HFFc6 (cell line): ENCODE measurements at regions not wholly inside any gene's neighbourhood (a gene's known extent, or its start where the extent isn't known, plus 50 kb on each side); places are given as distances from the start of the nearest gene placed in this dataset.

ENCODE experiments used
- DNase-seq: peaks from one replicate; pipeline ENCODE4 v3.0.0-alpha.2; 2018
- H3K27ac Mint-ChIP-seq: 2 replicates; pipeline ENCODE4 v1.8.0; 2020; ENCODE audit warnings: mild to moderate bottlenecking, mixed read lengths
- H3K27me3 Mint-ChIP-seq: 2 replicates; pipeline ENCODE4 v1.8.0; 2021; ENCODE audit warnings: mild to moderate bottlenecking, moderate library complexity, mixed read lengths; ENCODE audit not compliant: insufficient read depth
- H3K36me3 Mint-ChIP-seq: 2 replicates; pipeline ENCODE4 v1.8.0; 2021; ENCODE audit warnings: low read depth, mixed read lengths
- H3K4me1 Mint-ChIP-seq: 2 replicates; pipeline ENCODE4 v1.8.0; 2020; ENCODE audit warnings: low read depth, mixed read lengths
- H3K4me3 Mint-ChIP-seq: 2 replicates; pipeline ENCODE4 v1.8.0; 2020; ENCODE audit warnings: mild to moderate bottlenecking, moderate library complexity, mixed read lengths
- H3K9me3 Mint-ChIP-seq: 2 replicates; pipeline ENCODE4 v1.8.0; 2020; ENCODE audit warnings: mild to moderate bottlenecking, mixed read lengths
- TF ChIP-seq, protein P1 (sequence below): fragments of 200-600 bp; sonication (generic); IDR thresholded peaks from 2 replicates; pipeline ENCODE4 v1.5.0; 2021; ENCODE audit warnings: antibody characterized with exemption, mild to moderate bottlenecking

DNA sequence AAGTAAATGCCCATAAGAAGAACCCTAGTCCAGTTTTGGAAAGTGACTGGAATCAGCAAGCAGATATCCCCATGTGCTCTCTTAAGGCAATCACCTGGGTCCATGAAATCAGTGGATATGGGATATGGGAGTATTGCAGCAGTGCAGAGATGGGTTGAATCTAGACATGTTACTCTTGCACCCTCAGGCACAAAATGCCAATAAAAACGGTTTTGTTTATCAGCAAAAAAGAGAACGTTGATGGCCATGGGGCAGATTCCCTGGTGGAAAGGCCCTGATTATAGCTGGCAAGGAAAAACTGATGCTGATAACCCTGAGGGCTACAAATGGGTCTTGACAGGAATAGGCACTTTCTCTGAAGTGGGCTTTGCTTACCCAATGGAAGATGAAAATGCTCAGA, 380.2 kb upstream of the SEMA6D start:
- DNase-seq = no peak
- Mint-ChIP-seq H3K9me3 (no peaks in the 10 kb centered on the region), H3K4me3 (no peak overlapping the region), H3K4me1 (peaks cover 26% of the 10 kb centered on the region), H3K36me3 (no peaks in the 10 kb centered on the region), H3K27me3 (peaks cover 8% of the 10 kb centered on the region; the same call in 1 of the 2 replicates), H3K27ac (no peak overlapping the region)
- TF ChIP-seq, protein P1, sequence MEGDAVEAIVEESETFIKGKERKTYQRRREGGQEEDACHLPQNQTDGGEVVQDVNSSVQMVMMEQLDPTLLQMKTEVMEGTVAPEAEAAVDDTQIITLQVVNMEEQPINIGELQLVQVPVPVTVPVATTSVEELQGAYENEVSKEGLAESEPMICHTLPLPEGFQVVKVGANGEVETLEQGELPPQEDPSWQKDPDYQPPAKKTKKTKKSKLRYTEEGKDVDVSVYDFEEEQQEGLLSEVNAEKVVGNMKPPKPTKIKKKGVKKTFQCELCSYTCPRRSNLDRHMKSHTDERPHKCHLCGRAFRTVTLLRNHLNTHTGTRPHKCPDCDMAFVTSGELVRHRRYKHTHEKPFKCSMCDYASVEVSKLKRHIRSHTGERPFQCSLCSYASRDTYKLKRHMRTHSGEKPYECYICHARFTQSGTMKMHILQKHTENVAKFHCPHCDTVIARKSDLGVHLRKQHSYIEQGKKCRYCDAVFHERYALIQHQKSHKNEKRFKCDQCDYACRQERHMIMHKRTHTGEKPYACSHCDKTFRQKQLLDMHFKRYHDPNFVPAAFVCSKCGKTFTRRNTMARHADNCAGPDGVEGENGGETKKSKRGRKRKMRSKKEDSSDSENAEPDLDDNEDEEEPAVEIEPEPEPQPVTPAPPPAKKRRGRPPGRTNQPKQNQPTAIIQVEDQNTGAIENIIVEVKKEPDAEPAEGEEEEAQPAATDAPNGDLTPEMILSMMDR = no peak

GRCh38 chr15:47337836-47338235, 379.5 kb upstream of the SEMA6D start:
- Mint-ChIP-seq H3K4me3 (no peak overlapping the region), H3K9me3 (no peaks in the 10 kb centered on the region), H3K27ac (no peak overlapping the region), H3K27me3 (peaks cover 8% of the 10 kb centered on the region; the same call in 1 of the 2 replicates), H3K4me1 (peaks cover 19% of the 10 kb centered on the region), H3K36me3 (no peaks in the 10 kb centered on the region)
- TF ChIP-seq, protein P1 = no peak
- no peak for DNase-seq

- TF ChIP-seq, protein P1 = no peak
- no peak overlapping the region for H3K27ac Mint-ChIP-seq
- H3K9me3 Mint-ChIP-seq = no peaks in the 10 kb centered on the region
- H3K27me3 Mint-ChIP-seq = peaks cover 8% of the 10 kb centered on the region; the same call in 1 of the 2 replicates
- H3K4me1 Mint-ChIP-seq = peaks cover 12% of the 10 kb centered on the region
- no peak for DNase-seq
- no peaks in the 10 kb centered on the region for H3K36me3 Mint-ChIP-seq
- H3K4me3 Mint-ChIP-seq = no peak overlapping the region
Observed at GRCh38 chr15:47338771-47339170, 378.5 kb upstream of the SEMA6D start.

DNA sequence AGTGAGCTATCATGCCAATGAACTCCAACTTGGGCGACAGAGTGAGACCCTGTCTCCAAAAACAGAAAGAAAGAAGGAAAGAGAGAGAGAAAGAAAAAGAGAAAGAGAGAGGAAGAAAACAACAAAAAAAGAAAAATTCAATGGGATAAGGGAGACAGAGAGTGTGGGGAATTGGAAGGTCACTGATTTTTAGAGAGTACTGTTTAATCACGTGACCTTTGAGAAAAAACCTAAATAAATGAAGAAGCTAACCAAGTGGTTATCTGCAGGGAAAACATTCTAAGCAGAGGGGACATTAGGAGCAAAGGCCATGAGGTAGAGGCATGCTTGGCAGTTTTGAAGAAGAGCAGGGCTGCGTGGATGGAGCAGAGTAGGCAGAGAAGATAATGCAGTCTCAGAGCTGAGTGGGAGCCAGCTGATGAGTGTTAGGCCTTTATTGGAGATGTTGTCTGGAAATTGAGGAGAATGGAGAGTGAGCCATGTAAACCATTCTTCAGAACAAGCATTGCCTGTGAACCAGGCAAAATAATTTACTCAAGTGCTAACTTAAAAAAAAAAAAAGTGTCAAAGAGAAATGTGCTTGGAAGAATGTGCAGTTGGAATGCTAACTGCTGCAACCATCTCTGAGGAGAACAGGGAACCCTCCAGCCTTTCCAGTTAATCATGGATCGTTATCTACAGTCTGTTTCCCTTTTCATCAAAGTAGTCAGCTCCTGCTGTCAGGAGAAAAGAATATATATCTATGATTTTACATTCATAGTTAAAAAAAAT, 377.3 kb upstream of the SEMA6D start:
- no peak overlapping the region for H3K27ac Mint-ChIP-seq
- no peak for DNase-seq

DNA sequence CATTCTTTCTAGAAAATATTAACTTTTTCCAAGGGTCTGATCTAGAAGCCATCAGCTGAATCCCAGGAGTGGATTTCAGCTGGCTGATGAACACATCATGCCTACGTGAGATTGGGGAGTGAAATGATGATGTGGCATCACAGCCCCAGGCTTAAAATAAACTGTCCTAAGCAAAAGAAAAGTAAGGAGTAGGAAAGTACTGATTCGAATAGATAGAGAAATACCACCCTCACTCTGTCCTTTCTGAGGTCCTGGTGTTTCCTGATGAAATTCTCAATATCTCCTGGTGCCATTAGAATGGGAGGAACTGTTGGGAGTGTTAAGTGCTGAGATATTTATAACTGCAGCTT, 376.8 kb upstream of the SEMA6D start:
- Mint-ChIP-seq H3K27ac (no peak overlapping the region), H3K27me3 (peaks cover 8% of the 10 kb centered on the region), H3K36me3 (no peaks in the 10 kb centered on the region), H3K4me1 (peaks cover 7% of the 10 kb centered on the region; the same call in 1 of the 2 replicates), H3K4me3 (no peak overlapping the region), H3K9me3 (no peaks in the 10 kb centered on the region)
- TF ChIP-seq, protein P1 = no peak
- DNase-seq = no peak

More for the DNA sequence above, 377.3 kb upstream of the SEMA6D start:
- H3K9me3 Mint-ChIP-seq = no peaks in the 10 kb centered on the region
- no peak overlapping the region for H3K4me3 Mint-ChIP-seq
- no peaks in the 10 kb centered on the region for H3K36me3 Mint-ChIP-seq
- peaks cover 8% of the 10 kb centered on the region for H3K27me3 Mint-ChIP-seq
- H3K4me1 Mint-ChIP-seq = peaks cover 7% of the 10 kb centered on the region; the same call in 1 of the 2 replicates
- TF ChIP-seq, protein P1 = no peak
